Gastrocnemius medialis (tissue), 4 donors: ENCODE measurements at regions not wholly inside any gene's neighbourhood (a gene's known extent, or its start where the extent isn't known, plus 50 kb on each side); places are given as distances from the start of the nearest gene placed in this dataset.

ENCODE experiments used
- ATAC-seq, 2 donors: fragments of 150-250 bp; one replicate each; pipeline ENCODE4 v1.9.1; 2016
- DNase-seq, 2 donors: peaks; one replicate each; pipeline ENCODE4 v3.0.0-alpha.2; 2019
- H3K27ac ChIP-seq, 4 donors: fragments of 200-600 bp; sonication (generic); 1 replicate in 1 of 4; 2 replicates in 3 of 4; pipeline ENCODE4 v1.5.1; 2016 to 2018; ENCODE audit warnings: mild to moderate bottlenecking in 2 of 4, moderate library complexity in 1 of 4
- H3K27me3 ChIP-seq, 3 donors: fragments of 200-600 bp; sonication (generic) in 2 of 3; 1 replicate in 1 of 3; 2 replicates in 2 of 3; pipeline versions ENCODE4 v1.5.1 to v1.6.0; 2016 to 2019; ENCODE audit warnings: mild to moderate bottlenecking in 1 of 3, moderate library complexity in 1 of 3
- H3K36me3 ChIP-seq, 2 donors: fragments of 200-600 bp; sonication (generic) in 1 of 2; one replicate each; pipeline ENCODE4 v1.5.1; 2017 to 2018
- H3K4me1 ChIP-seq, 2 donors: fragments of 200-600 bp; sonication (generic) in 1 of 2; one replicate each; pipeline ENCODE4 v1.5.1; 2016 to 2017; ENCODE audit warnings: mild to moderate bottlenecking in 2 of 2
- H3K4me3 ChIP-seq, 4 donors: fragments of 200-600 bp; sonication (generic) in 3 of 4; 1 replicate in 1 of 4; 2 replicates in 3 of 4; pipeline ENCODE4 v1.5.1; 2016 to 2019; ENCODE audit warnings: mild to moderate bottlenecking in 2 of 4
- H3K9me3 ChIP-seq, 3 donors: fragments of 200-600 bp; sonication (generic) in 2 of 3; 1 replicate in 1 of 3; 2 replicates in 2 of 3; pipeline ENCODE4 v1.5.1; 2016 to 2019
- POLR2A ChIP-seq, 2 donors: fragments of 450-650 bp; IDR thresholded peaks; one replicate each; pipeline ENCODE4 v1.6.1; 2017; ENCODE audit warnings: antibody characterized with exemption in 2 of 2, mild to moderate bottlenecking in 2 of 2, moderate library complexity in 2 of 2
- in situ Hi-C, 4 donors: fragments of 200-750 bp; cut with MboI; loops; one replicate each; pipeline versions ENCODE4 v1.15.0 to v1.8.0; 2017; ENCODE audit warnings: low sequenced_read_pairs in 4 of 4
- intact Hi-C: fragments of 100-400 bp; cut with DNase I; formaldehyde crosslinking; loops from one replicate; pipeline ENCODE4 v1.15.1; 2023; ENCODE audit warnings: low total_unique reads
- TF ChIP-seq, protein P1 (sequence below), 5 experiments: fragments of 450-650 bp in 3 of 5; fragments of 200-600 bp in 2 of 5; sonication (generic) in 2 of 5; IDR thresholded peaks in 4 of 5; conservative IDR thresholded peaks in 1 of 5; 1 replicate in 4 of 5; 2 replicates in 1 of 5; pipeline ENCODE4 v1.5.1; 2016 to 2019; ENCODE audit warnings: antibody characterized with exemption in 5 of 5, mild to moderate bottlenecking in 3 of 5, moderate library complexity in 3 of 5

DNA sequence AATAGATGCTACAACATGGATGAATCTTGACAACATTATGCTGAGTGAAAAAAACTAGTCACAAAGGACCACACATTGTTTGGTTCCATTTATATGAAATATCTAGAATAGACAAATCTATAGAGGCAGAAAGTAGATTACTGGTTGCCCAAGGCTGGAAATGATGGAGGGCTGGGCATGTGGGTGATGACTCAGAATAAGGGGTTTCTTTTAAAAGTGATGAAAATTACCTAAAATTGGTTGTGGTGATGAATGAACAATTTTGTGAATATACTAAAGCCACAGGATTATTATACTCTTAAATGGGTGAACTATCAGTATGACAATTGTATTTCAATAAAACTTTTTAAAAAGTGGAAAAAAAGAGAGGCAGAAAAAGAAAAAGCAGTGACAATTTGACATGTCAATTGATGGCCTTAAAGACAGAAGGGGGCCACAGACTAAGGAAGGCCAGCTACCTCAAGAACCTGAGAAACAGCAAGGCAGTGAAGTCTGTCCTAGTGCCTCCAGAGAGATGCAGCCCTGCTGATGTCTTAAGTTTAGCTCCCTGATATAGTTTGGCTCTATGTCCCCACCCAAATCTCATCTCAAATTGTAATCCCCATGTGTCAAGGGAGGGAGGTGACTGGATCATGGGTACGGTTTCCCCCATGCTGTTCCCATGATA is 182.7 kb downstream of the PIK3R1 start:
- Histone ChIP-seq H3K4me3 (no peak overlapping the region), H3K36me3 (no peaks in the 10 kb centered on the region), H3K4me1 (no peaks in the 10 kb centered on the region), H3K27ac (no peak overlapping the region), H3K27me3 (no peaks in the 10 kb centered on the region), H3K9me3 (no peaks in the 10 kb centered on the region)
- ATAC-seq (no peak), DNase-seq (no peak)
- TF ChIP-seq POLR2A (IDR thresholded peaks at IDR 0.05), result no peak
- TF ChIP-seq, protein P1, sequence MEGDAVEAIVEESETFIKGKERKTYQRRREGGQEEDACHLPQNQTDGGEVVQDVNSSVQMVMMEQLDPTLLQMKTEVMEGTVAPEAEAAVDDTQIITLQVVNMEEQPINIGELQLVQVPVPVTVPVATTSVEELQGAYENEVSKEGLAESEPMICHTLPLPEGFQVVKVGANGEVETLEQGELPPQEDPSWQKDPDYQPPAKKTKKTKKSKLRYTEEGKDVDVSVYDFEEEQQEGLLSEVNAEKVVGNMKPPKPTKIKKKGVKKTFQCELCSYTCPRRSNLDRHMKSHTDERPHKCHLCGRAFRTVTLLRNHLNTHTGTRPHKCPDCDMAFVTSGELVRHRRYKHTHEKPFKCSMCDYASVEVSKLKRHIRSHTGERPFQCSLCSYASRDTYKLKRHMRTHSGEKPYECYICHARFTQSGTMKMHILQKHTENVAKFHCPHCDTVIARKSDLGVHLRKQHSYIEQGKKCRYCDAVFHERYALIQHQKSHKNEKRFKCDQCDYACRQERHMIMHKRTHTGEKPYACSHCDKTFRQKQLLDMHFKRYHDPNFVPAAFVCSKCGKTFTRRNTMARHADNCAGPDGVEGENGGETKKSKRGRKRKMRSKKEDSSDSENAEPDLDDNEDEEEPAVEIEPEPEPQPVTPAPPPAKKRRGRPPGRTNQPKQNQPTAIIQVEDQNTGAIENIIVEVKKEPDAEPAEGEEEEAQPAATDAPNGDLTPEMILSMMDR (IDR thresholded peaks at IDR 0.05 in 4 of 5, conservative IDR thresholded peaks at IDR 0.05 in 1 of 5), result no peak
- in situ Hi-C loops, result no loop called here
- intact Hi-C loops, result no loop called here

GRCh38 chr5:68403301-68403700 is 187.7 kb downstream of the PIK3R1 start:
- TF ChIP-seq, protein P1 (IDR thresholded peaks at IDR 0.05 in 4 of 5, conservative IDR thresholded peaks at IDR 0.05 in 1 of 5), result no peak
- TF ChIP-seq POLR2A (IDR thresholded peaks at IDR 0.05), result no peak
- intact Hi-C loops (no loop called here), in situ Hi-C loops (no loop called here)
- no peaks in the 10 kb centered on the region for H3K36me3 ChIP-seq
- ATAC-seq (no peak), DNase-seq (no peak)
- no peaks in the 10 kb centered on the region for H3K4me1 ChIP-seq
- H3K9me3 ChIP-seq, result no peaks in the 10 kb centered on the region
- H3K4me3 ChIP-seq, result no peak overlapping the region
- no peak overlapping the region for H3K27ac ChIP-seq
- H3K27me3 ChIP-seq, result no peaks in the 10 kb centered on the region

DNA sequence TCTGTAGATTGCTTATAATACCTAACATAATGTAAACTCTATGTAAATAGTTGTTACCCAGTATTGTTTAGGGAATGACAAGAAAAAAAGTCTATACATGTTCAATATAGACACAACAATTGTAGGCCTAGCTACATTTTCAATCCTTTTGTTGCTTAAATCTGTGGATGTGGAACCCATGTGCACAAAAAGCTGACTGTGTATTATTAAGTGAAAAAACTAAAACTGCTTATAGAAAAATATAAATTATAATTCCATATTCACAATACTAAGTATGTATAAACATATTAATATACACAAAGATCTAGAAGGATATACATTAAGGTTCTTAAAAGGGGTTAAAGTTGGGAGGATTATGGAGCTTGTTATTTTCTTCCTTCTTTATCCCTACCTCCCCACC is 188.7 kb downstream of the PIK3R1 start:
- Histone ChIP-seq H3K36me3 (no peaks in the 10 kb centered on the region), H3K4me3 (no peak overlapping the region), H3K27me3 (no peaks in the 10 kb centered on the region), H3K27ac (no peak overlapping the region), H3K9me3 (no peaks in the 10 kb centered on the region), H3K4me1 (no peaks in the 10 kb centered on the region)
- intact Hi-C loops (no loop called here), in situ Hi-C loops (no loop called here)
- DNase-seq (no peak), ATAC-seq (no peak)
- no peak for TF ChIP-seq POLR2A (IDR thresholded peaks at IDR 0.05)
- TF ChIP-seq, protein P1 (IDR thresholded peaks at IDR 0.05 in 4 of 5, conservative IDR thresholded peaks at IDR 0.05 in 1 of 5), result no peak

- no peaks in the 10 kb centered on the region for H3K4me1 ChIP-seq
- DNase-seq, result no peak
- H3K36me3 ChIP-seq, result no peaks in the 10 kb centered on the region
- intact Hi-C loops, result no loop called here
- no peaks in the 10 kb centered on the region for H3K9me3 ChIP-seq
- H3K27me3 ChIP-seq, result no peaks in the 10 kb centered on the region
- in situ Hi-C loops, result no loop called here
- no peak overlapping the region for H3K27ac ChIP-seq
- H3K4me3 ChIP-seq, result no peak overlapping the region
- ATAC-seq, result no peak
- TF ChIP-seq, protein P1 (IDR thresholded peaks at IDR 0.05 in 4 of 5, conservative IDR thresholded peaks at IDR 0.05 in 1 of 5), result no peak
- TF ChIP-seq POLR2A (IDR thresholded peaks at IDR 0.05), result no peak
Observed at GRCh38 chr5:68405026-68405684, 189.6 kb downstream of the PIK3R1 start.
